Neural cell (in vitro differentiated cells): ENCODE measurements at regions not wholly inside any gene's neighbourhood (a gene's known extent, or its start where the extent isn't known, plus 50 kb on each side); places are given as distances from the start of the nearest gene placed in this dataset.

Experiments used
- H2AFZ ChIP-seq: fragments of 200-600, 300-800 bp; sonication (generic), shearing (Covaris generic); 2 replicates; pipeline ENCODE4 v1.6.0; 2014; ENCODE audit warnings: low read depth, mild to moderate bottlenecking, antibody characterized with exemption, low read length, moderate library complexity
- H3F3A ChIP-seq: fragments of 200-600 bp; shearing (Covaris generic); 2 replicates; pipeline ENCODE4 v1.6.1; 2016; ENCODE audit warnings: mild to moderate bottlenecking, moderate library complexity, mixed read lengths, antibody characterized with exemption, low read length; ENCODE audit not compliant: insufficient read depth, poor library complexity, severe bottlenecking
- H3K27ac ChIP-seq: fragments of 200-600, 300-800 bp; sonication (generic), shearing (Covaris generic); 2 replicates; pipeline ENCODE4 v1.5.1; 2014; ENCODE audit warnings: mild to moderate bottlenecking, low read length, moderate library complexity
- H3K27me3 ChIP-seq: fragments of 300-800, 200-600 bp; sonication (generic), shearing (Covaris generic); 2 replicates; pipeline ENCODE4 v1.6.0; 2014; ENCODE audit warnings: mild to moderate bottlenecking, low read depth, low read length, moderate library complexity; ENCODE audit not compliant: insufficient read depth
- H3K36me3 ChIP-seq: fragments of 300-800, 200-600 bp; sonication (generic), shearing (Covaris generic); 2 replicates; pipeline ENCODE4 v1.5.1; 2014; ENCODE audit warnings: mild to moderate bottlenecking, antibody characterized with exemption, low read length, moderate library complexity; ENCODE audit not compliant: insufficient read depth
- H3K4me2 ChIP-seq: fragments of 300-800, 200-600 bp; sonication (generic), shearing (Covaris generic); 2 replicates; pipeline ENCODE4 v1.6.0; 2014; ENCODE audit warnings: mild to moderate bottlenecking, low read length
- H3K4me3 ChIP-seq: fragments of 300-800, 200-600 bp; sonication (generic), shearing (Covaris generic); 2 replicates; pipeline ENCODE4 v1.5.1; 2014; ENCODE audit warnings: mild to moderate bottlenecking, low read length, moderate library complexity
- H3K79me2 ChIP-seq: fragments of 200-600 bp; shearing (Covaris generic); replicated peaks from 2 replicates; pipeline ENCODE4 v1.6.0; 2014; ENCODE audit warnings: mild to moderate bottlenecking, low read length, moderate library complexity; ENCODE audit not compliant: insufficient read depth
- H3K9ac ChIP-seq: fragments of 300-800, 200-600 bp; sonication (generic), shearing (Covaris generic); 2 replicates; pipeline ENCODE4 v1.6.1; 2016; ENCODE audit warnings: mild to moderate bottlenecking, low read length, mixed read lengths
- H3K9me2 ChIP-seq: fragments of 200-600 bp; shearing (Covaris generic); 2 replicates; pipeline ENCODE4 v1.6.1; 2016; ENCODE audit warnings: mild to moderate bottlenecking, low read length, mixed read lengths; ENCODE audit not compliant: insufficient read depth
- H3K9me3 ChIP-seq: fragments of 200-600, 300-800 bp; sonication (generic), shearing (Covaris generic); 2 replicates; pipeline ENCODE4 v1.6.1; 2016; ENCODE audit warnings: mild to moderate bottlenecking, mixed run types, low read length, moderate library complexity, mixed read lengths
- H4K20me1 ChIP-seq: fragments of 200-600 bp; shearing (Covaris generic); 2 replicates; pipeline ENCODE4 v1.6.1; 2016; ENCODE audit warnings: mild to moderate bottlenecking, mixed run types; ENCODE audit not compliant: insufficient read depth
- CTCF ChIP-seq: fragments of 450-650 bp; IDR thresholded peaks from 2 replicates; pipeline ENCODE4 v1.5.1; 2014; ENCODE audit warnings: antibody characterized with exemption, mild to moderate bottlenecking, moderate library complexity; ENCODE audit not compliant: poor library complexity, severe bottlenecking
- EP300 ChIP-seq: fragments of 450-650 bp; conservative IDR thresholded peaks from 2 replicates; pipeline ENCODE4 v1.6.1; 2014; ENCODE audit warnings: antibody characterized with exemption, mild to moderate bottlenecking, moderate library complexity; ENCODE audit not compliant: poor library complexity, severe bottlenecking
- EZH2 ChIP-seq: fragments of 200-600, 300-800 bp; shearing (Covaris generic), sonication (generic); IDR thresholded peaks from 2 replicates; pipeline ENCODE4 v1.6.1; 2014; ENCODE audit warnings: antibody characterized with exemption, low read length, borderline replicate concordance, mild to moderate bottlenecking; ENCODE audit not compliant: insufficient read depth, poor library complexity, severe bottlenecking
- MXI1 ChIP-seq: fragments of 450-650 bp; conservative IDR thresholded peaks from 2 replicates; pipeline ENCODE4 v1.6.1; 2014; ENCODE audit warnings: antibody characterized with exemption, mild to moderate bottlenecking; ENCODE audit not compliant: poor library complexity, severe bottlenecking
- POLR2AphosphoS5 ChIP-seq: IDR thresholded peaks from 2 replicates; pipeline ENCODE4 v1.6.1; 2012
- RAD21 ChIP-seq: fragments of 450-650 bp; conservative IDR thresholded peaks from 2 replicates; pipeline ENCODE4 v1.6.1; 2014; ENCODE audit warnings: antibody characterized with exemption, mild to moderate bottlenecking, moderate library complexity
- SMC3 ChIP-seq: fragments of 450-650 bp; conservative IDR thresholded peaks from 2 replicates; pipeline ENCODE4 v1.6.1; 2014; ENCODE audit warnings: antibody characterized with exemption, mild to moderate bottlenecking, moderate library complexity; ENCODE audit not compliant: poor library complexity
- TAF1 ChIP-seq: IDR thresholded peaks from 2 replicates; pipeline ENCODE4 v1.6.1; 2012; ENCODE audit warnings: low read depth
- TF ChIP-seq, protein P1 (sequence below): IDR thresholded peaks from 2 replicates; pipeline ENCODE4 v1.6.1; 2012; ENCODE audit warnings: borderline replicate concordance

DNA sequence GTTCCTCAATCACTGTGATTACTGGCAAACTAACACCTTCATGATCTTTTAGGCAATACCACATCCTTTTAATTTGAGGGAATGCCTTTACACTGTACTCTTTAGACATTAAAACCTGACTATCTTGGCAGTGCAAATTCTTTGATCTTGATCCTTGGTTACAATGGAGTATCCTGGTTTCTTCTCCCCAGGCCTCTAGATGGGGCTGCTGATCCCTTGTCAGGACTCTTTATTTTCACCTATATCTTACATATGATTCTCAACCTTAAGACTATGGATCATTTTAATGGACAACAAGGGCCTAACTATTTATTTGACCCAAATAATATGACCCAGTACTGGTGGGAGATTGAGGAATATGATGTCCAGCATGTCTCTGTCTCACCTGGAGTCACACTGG, 1005.5 kb upstream of the INTU start:
- Histone ChIP-seq H2AFZ (no peak overlapping the region), H3K9me3 (no peaks in the 10 kb centered on the region), H3K27me3 (no peaks in the 10 kb centered on the region)

GRCh38 chr4:126628933-126629332, 1003.8 kb upstream of the INTU start:
- H3K4me2 ChIP-seq, result no peak overlapping the region
- H3K36me3 ChIP-seq, result no peaks in the 10 kb centered on the region
- no peaks in the 10 kb centered on the region for H4K20me1 ChIP-seq
- no peaks in the 10 kb centered on the region for H3K27me3 ChIP-seq
- no peaks in the 10 kb centered on the region for H3F3A ChIP-seq
- H3K9me2 ChIP-seq, result no peaks in the 10 kb centered on the region
- TF ChIP-seq EZH2 (no peak), TAF1 (no peak), RAD21 (no peak), MXI1 (no peak), POLR2AphosphoS5 (no peak), CTCF (no peak), SMC3 (no peak), EP300 (no peak)
- TF ChIP-seq, protein P1, sequence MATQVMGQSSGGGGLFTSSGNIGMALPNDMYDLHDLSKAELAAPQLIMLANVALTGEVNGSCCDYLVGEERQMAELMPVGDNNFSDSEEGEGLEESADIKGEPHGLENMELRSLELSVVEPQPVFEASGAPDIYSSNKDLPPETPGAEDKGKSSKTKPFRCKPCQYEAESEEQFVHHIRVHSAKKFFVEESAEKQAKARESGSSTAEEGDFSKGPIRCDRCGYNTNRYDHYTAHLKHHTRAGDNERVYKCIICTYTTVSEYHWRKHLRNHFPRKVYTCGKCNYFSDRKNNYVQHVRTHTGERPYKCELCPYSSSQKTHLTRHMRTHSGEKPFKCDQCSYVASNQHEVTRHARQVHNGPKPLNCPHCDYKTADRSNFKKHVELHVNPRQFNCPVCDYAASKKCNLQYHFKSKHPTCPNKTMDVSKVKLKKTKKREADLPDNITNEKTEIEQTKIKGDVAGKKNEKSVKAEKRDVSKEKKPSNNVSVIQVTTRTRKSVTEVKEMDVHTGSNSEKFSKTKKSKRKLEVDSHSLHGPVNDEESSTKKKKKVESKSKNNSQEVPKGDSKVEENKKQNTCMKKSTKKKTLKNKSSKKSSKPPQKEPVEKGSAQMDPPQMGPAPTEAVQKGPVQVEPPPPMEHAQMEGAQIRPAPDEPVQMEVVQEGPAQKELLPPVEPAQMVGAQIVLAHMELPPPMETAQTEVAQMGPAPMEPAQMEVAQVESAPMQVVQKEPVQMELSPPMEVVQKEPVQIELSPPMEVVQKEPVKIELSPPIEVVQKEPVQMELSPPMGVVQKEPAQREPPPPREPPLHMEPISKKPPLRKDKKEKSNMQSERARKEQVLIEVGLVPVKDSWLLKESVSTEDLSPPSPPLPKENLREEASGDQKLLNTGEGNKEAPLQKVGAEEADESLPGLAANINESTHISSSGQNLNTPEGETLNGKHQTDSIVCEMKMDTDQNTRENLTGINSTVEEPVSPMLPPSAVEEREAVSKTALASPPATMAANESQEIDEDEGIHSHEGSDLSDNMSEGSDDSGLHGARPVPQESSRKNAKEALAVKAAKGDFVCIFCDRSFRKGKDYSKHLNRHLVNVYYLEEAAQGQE, result no peak
- no peak overlapping the region for H2AFZ ChIP-seq
- H3K79me2 ChIP-seq, result no peaks in the 10 kb centered on the region
- no peaks in the 10 kb centered on the region for H3K9me3 ChIP-seq
- H3K4me3 ChIP-seq, result no peak overlapping the region
- H3K9ac ChIP-seq, result no peak overlapping the region
- H3K27ac ChIP-seq, result no peak overlapping the region

More for the DNA sequence above, 1005.5 kb upstream of the INTU start:
- Histone ChIP-seq H3K9me2 (no peaks in the 10 kb centered on the region), H4K20me1 (no peaks in the 10 kb centered on the region), H3K9ac (no peak overlapping the region), H3K4me2 (no peak overlapping the region), H3K4me3 (no peak overlapping the region), H3K27ac (no peak overlapping the region), H3K36me3 (no peaks in the 10 kb centered on the region), H3F3A (no peaks in the 10 kb centered on the region), H3K79me2 (no peaks in the 10 kb centered on the region)
- TF ChIP-seq EP300 (no peak), POLR2AphosphoS5 (no peak), SMC3 (no peak), EZH2 (no peak), RAD21 (no peak), CTCF (no peak), TAF1 (no peak), MXI1 (no peak)
- TF ChIP-seq, protein P1, result no peak
